ENCODE measurements at regions not wholly inside any gene's neighbourhood (a gene's known extent, or its start where the extent isn't known, plus 50 kb on each side); places are given as distances from the start of the nearest gene placed in this dataset.

DNA sequence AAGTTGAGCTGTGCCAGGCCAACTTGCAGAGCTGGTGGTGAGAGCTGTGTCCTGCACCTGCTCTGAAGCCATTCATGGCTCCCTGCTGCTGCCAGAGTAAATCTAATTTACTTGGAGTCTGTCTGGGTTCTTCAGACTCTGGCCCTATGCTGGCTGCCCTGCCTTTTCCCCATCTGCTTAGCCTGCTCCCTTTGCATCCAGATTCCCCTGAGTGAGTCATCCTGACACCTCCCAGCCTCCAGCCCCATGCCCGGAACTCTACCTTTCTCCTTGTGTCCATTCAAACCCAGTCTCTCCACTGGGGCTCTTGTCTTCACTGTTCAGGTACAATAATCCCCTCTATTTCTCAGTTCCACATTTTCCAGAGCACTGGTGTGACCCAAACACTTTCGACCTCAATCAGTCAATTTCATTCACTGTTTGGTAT, 434.4 kb upstream of the ZMIZ1 start:
- no peak for DNase-seq

GRCh38 chr10:78634835-78635234, 433.9 kb upstream of the ZMIZ1 start:
- DNase-seq: no peak

DNA sequence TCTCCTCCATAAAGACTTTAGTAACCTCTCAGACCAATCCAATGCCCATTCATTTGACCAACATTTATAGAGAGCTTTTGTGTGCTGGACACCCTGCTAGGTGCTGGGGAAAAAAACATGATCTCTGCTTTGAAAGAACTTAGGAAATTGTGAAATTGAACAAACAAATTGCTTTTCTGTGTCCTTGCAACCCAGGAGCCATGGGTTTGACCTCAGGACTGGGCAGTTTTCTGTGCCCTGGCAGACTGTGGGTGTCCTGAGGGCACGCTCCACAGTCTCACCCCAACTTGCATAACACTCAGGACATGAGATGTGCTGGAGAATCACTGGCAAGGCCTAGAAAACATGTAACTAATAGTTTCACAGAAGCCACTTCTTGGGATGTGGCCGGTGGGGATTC, 429.1 kb upstream of the ZMIZ1 start:
- no peak for DNase-seq

- no peak for DNase-seq
These were observed 427.8 kb upstream of the ZMIZ1 start for GRCh38 chr10:78640796-78641636.

DNA sequence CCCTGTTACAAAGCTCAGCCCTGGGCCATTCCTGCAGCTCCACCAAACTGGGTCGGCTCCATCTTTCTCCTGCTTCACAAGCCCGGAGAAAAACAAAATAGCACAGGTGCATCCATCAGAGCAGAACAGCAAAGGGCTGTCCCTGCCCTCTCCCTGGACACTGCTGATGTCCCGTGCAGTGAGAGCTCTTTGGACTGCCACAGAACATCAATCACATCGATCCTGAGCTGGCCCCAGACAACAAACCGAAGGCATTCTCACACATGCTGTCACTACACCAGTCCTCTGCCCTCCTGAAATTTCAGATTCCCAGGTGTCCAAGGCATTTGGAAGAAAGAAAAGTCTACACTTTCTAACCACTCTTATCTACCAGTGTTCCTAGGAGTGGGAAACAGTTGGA, 427.1 kb upstream of the ZMIZ1 start:
- DNase-seq: no peak

GRCh38 chr10:78642269-78642816, 426.4 kb upstream of the ZMIZ1 start:
- DNase-seq: no peak

DNA sequence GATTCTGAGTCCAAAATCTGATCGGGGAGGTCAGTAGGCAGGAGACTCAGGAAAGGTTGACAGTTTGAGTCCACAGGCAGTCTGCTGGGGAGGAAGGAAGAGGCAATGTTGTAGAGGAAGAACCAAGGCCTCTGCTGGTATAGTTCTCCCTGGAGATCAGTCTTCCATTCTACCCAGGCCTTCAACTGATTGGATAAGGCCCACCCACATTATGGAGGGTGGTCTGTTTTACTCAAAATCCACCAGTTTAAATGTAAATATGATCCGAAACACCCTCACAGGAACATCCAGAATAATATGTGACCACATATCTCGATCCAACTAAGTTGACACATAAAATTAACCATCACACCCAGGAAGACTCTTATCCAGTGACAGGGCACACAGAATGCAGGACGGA, 425.3 kb upstream of the ZMIZ1 start:
- no peak for DNase-seq

DNA sequence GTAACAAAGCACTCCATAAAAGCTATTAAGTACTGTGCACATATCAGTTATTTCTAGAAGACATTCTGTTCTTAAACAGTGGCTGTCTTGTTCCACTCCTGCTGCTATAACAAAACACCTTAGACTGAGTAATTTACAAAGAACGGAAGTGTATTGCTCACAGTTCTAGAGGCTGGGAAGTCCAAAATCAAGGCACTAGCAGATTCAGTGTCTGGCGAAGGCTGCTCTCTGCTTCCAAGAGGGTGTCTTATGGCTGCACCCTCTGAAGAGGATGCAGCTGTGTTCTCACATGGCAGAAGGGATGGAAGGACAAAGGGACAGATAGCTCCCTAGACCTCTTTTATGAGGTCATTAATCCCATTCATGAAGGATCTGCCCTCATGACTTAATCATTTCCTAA, 424.2 kb upstream of the ZMIZ1 start:
- DNase-seq: peak; percentile 6

- no peak for DNase-seq
These were observed 423.5 kb upstream of the ZMIZ1 start for GRCh38 chr10:78645169-78645686.

DNA sequence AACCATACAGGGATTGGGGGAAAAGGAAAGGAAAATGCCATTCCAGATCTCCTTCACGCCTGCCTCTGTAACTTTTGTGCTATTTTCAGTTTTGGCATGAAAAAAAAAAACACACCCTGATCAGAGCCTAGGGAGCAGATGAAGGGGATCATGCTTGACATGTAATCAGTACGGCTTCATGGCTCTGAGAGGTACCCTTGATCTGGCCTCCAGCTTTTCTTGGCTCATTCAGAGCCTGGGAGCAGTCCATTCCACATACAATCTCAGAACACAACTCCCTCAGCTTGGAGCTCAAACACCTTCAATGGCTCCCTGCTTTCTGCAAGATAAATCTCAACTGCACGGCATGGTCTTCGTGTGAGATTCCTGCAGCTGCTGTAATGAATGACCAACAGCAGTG, 422.8 kb upstream of the ZMIZ1 start:
- DNase-seq: peak; percentile 5

DNA sequence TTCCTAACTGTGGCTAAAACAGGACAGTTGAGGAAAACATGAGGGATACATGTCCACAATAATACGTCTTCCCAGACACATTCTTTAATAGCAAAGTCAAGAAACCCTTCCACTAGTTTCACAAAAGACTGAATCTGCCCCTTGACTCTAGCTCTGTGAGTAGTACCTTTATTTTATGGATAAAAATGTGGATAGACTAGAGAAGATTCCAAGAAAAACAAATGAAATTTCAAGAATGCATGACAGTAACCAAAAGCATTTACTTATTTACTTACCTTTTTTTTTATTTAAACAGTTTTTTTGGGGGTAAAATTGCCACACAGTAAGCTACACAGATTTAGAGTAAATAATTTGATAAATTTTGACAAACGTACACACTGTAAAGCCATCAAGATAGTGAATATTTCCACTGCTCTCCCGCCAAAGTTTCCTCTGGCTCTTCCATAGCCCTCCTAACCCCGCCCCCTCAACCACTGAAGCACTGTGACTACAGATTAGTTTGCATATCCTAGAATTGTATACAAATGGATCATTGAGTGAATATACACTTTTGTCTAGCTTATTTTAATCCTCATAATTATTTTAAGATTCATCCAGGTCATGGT, 420.4 kb upstream of the ZMIZ1 start:
- peak; percentile 20 for DNase-seq

DNA sequence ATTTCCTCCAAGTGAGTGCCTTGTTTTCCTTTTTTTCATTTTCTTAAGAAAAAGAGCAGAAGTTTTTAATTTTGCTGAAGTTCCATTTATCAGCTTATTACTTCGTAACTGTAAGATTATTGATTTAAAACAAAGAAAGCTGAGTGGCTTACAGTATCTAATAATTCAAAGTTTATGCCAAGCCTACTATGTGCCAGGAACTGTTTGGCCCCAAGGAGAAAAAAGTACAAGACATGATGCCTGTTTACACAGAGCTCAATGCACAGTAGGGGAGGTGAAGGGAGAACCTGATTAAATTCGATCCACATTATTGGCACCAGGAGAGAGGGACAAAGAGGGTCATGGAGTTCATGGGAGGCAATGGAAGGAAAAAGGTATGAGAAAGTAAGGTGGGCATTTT, 419.3 kb upstream of the ZMIZ1 start:
- DNase-seq: no peak

GRCh38 chr10:78650122-78650521, 418.6 kb upstream of the ZMIZ1 start:
- peak; percentile 15 for DNase-seq

- DNase-seq: no peak
These were observed 417.5 kb upstream of the ZMIZ1 start for GRCh38 chr10:78651287-78651686.

DNA sequence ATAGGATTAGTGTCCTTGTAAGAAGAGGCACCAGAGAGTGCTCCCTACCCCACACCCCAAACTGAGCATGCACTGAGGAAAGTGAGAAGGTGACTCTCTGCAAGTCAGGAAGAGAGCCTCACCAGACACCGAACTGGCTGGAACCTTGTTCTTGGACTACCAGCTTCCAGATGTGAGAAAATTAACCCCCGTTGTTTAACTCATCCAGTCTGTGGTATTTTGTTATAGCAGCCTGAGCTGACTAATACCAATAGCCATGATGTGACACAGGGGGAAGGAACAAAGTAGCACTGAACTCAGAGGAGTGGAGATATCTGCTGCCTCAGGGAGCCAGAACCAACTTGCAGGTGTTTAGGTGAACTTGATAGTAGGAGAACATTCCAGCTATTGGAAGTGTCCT, 415.2 kb upstream of the ZMIZ1 start:
- DNase-seq: peak; percentile 12

GRCh38 chr10:78654047-78654590, 414.6 kb upstream of the ZMIZ1 start:
- peak; percentile 15 for DNase-seq

DNA sequence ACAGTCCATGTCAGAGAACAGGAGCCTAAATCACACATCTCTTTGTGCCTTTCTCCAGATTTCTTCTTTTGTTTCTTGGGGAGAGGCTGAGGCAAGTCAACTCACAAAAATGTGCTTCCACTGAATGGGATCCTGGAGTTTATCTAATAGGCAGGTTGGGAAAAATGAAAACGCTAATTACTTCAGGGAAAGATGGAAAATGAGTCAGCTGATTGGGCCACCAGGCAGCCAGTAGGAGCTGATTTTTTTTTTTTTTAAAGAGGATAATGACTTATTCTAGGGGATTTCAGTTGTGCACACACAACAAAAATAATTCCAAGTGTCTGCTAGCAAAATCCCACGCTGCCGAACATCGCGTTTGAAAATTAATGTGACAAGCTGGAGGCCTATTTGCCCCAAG, 412.8 kb upstream of the ZMIZ1 start:
- no peak for DNase-seq

- DNase-seq: peak; percentile 48
These were observed 412.2 kb upstream of the ZMIZ1 start for GRCh38 chr10:78656417-78657162.

DNA sequence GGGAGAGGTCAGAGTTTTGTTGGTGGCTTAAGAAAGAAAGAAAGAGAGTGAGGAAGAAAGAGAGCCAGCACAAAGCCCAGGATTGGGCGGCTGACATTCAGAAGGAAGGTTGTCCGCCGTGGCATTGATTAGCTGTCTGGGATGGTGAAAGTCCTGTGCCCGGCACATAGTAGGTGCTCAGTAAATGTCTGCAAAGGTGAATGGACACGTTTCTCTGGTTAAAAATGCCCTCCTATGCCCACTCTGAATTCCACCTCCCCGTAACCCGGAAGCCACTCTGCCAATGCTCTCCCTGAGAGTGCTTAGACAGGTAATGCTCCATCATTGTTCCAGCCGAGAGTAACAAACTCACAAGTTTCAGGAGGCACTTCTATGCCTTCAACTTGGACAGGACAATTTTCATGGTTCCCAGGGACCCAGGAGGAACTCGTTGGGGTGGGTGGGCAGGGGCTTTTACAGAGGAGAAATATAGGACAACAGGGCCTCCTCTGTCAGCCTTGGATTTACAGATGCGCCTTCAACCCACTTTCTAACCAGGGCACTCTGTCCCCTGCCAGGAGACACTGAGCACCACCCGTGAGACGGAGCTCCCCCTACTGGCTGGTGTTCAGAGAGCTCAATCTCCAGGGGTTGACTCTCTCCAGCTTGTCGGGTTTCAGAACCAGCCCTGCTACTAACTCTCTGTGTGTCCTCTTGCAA, 411.5 kb upstream of the ZMIZ1 start:
- peak; percentile 60 for DNase-seq

DNA sequence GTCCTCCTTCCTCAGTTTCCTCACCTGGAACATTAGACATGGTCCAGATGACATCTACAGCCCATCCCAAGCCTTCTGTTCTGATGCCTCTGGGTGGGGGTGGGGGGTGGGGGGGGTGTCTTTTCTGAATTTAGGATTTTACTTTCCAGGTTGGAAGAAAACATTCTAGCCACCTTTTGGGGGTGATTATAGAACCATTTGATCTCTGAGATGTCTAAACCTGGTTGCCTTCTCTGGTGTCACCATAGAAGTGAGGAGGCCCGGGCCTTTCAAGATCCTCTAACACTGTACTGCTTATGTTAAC, 411.0 kb upstream of the ZMIZ1 start:
- DNase-seq: no peak

- peak; percentile 21 for DNase-seq
These were observed 409.8 kb upstream of the ZMIZ1 start for GRCh38 chr10:78658645-78659597.
